Neural cell (in vitro differentiated cells): ENCODE measurements at regions not wholly inside any gene's neighbourhood (a gene's known extent, or its start where the extent isn't known, plus 50 kb on each side); places are given as distances from the start of the nearest gene placed in this dataset.

Experiments
- H2AFZ ChIP-seq: fragments of 200-600, 300-800 bp; sonication (generic), shearing (Covaris generic); 2 replicates; pipeline ENCODE4 v1.6.0; 2014; ENCODE audit warnings: low read depth, mild to moderate bottlenecking, antibody characterized with exemption, low read length, moderate library complexity
- H3F3A ChIP-seq: fragments of 200-600 bp; shearing (Covaris generic); 2 replicates; pipeline ENCODE4 v1.6.1; 2016; ENCODE audit warnings: mild to moderate bottlenecking, moderate library complexity, mixed read lengths, antibody characterized with exemption, low read length; ENCODE audit not compliant: insufficient read depth, poor library complexity, severe bottlenecking
- H3K27ac ChIP-seq: fragments of 200-600, 300-800 bp; sonication (generic), shearing (Covaris generic); 2 replicates; pipeline ENCODE4 v1.5.1; 2014; ENCODE audit warnings: mild to moderate bottlenecking, low read length, moderate library complexity
- H3K27me3 ChIP-seq: fragments of 300-800, 200-600 bp; sonication (generic), shearing (Covaris generic); 2 replicates; pipeline ENCODE4 v1.6.0; 2014; ENCODE audit warnings: mild to moderate bottlenecking, low read depth, low read length, moderate library complexity; ENCODE audit not compliant: insufficient read depth
- H3K36me3 ChIP-seq: fragments of 300-800, 200-600 bp; sonication (generic), shearing (Covaris generic); 2 replicates; pipeline ENCODE4 v1.5.1; 2014; ENCODE audit warnings: mild to moderate bottlenecking, antibody characterized with exemption, low read length, moderate library complexity; ENCODE audit not compliant: insufficient read depth
- H3K4me2 ChIP-seq: fragments of 300-800, 200-600 bp; sonication (generic), shearing (Covaris generic); 2 replicates; pipeline ENCODE4 v1.6.0; 2014; ENCODE audit warnings: mild to moderate bottlenecking, low read length
- H3K4me3 ChIP-seq: fragments of 300-800, 200-600 bp; sonication (generic), shearing (Covaris generic); 2 replicates; pipeline ENCODE4 v1.5.1; 2014; ENCODE audit warnings: mild to moderate bottlenecking, low read length, moderate library complexity
- H3K79me2 ChIP-seq: fragments of 200-600 bp; shearing (Covaris generic); replicated peaks from 2 replicates; pipeline ENCODE4 v1.6.0; 2014; ENCODE audit warnings: mild to moderate bottlenecking, low read length, moderate library complexity; ENCODE audit not compliant: insufficient read depth
- H3K9ac ChIP-seq: fragments of 300-800, 200-600 bp; sonication (generic), shearing (Covaris generic); 2 replicates; pipeline ENCODE4 v1.6.1; 2016; ENCODE audit warnings: mild to moderate bottlenecking, low read length, mixed read lengths
- H3K9me2 ChIP-seq: fragments of 200-600 bp; shearing (Covaris generic); 2 replicates; pipeline ENCODE4 v1.6.1; 2016; ENCODE audit warnings: mild to moderate bottlenecking, low read length, mixed read lengths; ENCODE audit not compliant: insufficient read depth
- H3K9me3 ChIP-seq: fragments of 200-600, 300-800 bp; sonication (generic), shearing (Covaris generic); 2 replicates; pipeline ENCODE4 v1.6.1; 2016; ENCODE audit warnings: mild to moderate bottlenecking, mixed run types, low read length, moderate library complexity, mixed read lengths
- H4K20me1 ChIP-seq: fragments of 200-600 bp; shearing (Covaris generic); 2 replicates; pipeline ENCODE4 v1.6.1; 2016; ENCODE audit warnings: mild to moderate bottlenecking, mixed run types; ENCODE audit not compliant: insufficient read depth
- EP300 ChIP-seq: fragments of 450-650 bp; conservative IDR thresholded peaks from 2 replicates; pipeline ENCODE4 v1.6.1; 2014; ENCODE audit warnings: antibody characterized with exemption, mild to moderate bottlenecking, moderate library complexity; ENCODE audit not compliant: poor library complexity, severe bottlenecking
- EZH2 ChIP-seq: fragments of 200-600, 300-800 bp; shearing (Covaris generic), sonication (generic); IDR thresholded peaks from 2 replicates; pipeline ENCODE4 v1.6.1; 2014; ENCODE audit warnings: antibody characterized with exemption, low read length, borderline replicate concordance, mild to moderate bottlenecking; ENCODE audit not compliant: insufficient read depth, poor library complexity, severe bottlenecking
- MXI1 ChIP-seq: fragments of 450-650 bp; conservative IDR thresholded peaks from 2 replicates; pipeline ENCODE4 v1.6.1; 2014; ENCODE audit warnings: antibody characterized with exemption, mild to moderate bottlenecking; ENCODE audit not compliant: poor library complexity, severe bottlenecking
- POLR2AphosphoS5 ChIP-seq: IDR thresholded peaks from 2 replicates; pipeline ENCODE4 v1.6.1; 2012
- RAD21 ChIP-seq: fragments of 450-650 bp; conservative IDR thresholded peaks from 2 replicates; pipeline ENCODE4 v1.6.1; 2014; ENCODE audit warnings: antibody characterized with exemption, mild to moderate bottlenecking, moderate library complexity
- SMC3 ChIP-seq: fragments of 450-650 bp; conservative IDR thresholded peaks from 2 replicates; pipeline ENCODE4 v1.6.1; 2014; ENCODE audit warnings: antibody characterized with exemption, mild to moderate bottlenecking, moderate library complexity; ENCODE audit not compliant: poor library complexity
- TAF1 ChIP-seq: IDR thresholded peaks from 2 replicates; pipeline ENCODE4 v1.6.1; 2012; ENCODE audit warnings: low read depth
- TF ChIP-seq, protein P1 (sequence below): IDR thresholded peaks from 2 replicates; pipeline ENCODE4 v1.6.1; 2012; ENCODE audit warnings: borderline replicate concordance
- TF ChIP-seq, protein P2 (sequence below): fragments of 450-650 bp; IDR thresholded peaks from 2 replicates; pipeline ENCODE4 v1.5.1; 2014; ENCODE audit warnings: antibody characterized with exemption, mild to moderate bottlenecking, moderate library complexity; ENCODE audit not compliant: poor library complexity, severe bottlenecking

DNA sequence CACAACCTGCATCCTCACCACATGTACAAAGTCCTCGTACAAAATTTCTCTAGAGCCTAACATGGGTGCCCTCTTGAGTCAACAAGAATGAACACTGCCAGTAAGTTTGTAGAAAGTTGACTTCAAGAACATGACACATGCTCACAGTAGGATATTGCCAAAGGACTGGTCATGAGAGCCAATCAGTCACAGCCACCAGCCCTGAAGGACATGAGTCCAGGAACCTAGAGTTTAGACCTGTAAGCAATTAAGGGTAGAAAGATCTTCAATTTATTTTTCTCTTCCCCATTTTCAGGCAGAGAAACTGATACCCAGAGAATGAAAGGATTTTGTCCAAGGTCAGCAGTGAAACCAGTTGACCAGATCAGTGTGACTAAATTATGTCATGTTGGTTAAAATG is 96.1 kb downstream of the MAFB start:
- no peak overlapping the region for H3K9ac ChIP-seq
- no peak overlapping the region for H3K4me3 ChIP-seq
- TF ChIP-seq EP300, result no peak
- TF ChIP-seq TAF1, result no peak
- no peak for TF ChIP-seq SMC3
- TF ChIP-seq MXI1, result no peak
- TF ChIP-seq, protein P1, sequence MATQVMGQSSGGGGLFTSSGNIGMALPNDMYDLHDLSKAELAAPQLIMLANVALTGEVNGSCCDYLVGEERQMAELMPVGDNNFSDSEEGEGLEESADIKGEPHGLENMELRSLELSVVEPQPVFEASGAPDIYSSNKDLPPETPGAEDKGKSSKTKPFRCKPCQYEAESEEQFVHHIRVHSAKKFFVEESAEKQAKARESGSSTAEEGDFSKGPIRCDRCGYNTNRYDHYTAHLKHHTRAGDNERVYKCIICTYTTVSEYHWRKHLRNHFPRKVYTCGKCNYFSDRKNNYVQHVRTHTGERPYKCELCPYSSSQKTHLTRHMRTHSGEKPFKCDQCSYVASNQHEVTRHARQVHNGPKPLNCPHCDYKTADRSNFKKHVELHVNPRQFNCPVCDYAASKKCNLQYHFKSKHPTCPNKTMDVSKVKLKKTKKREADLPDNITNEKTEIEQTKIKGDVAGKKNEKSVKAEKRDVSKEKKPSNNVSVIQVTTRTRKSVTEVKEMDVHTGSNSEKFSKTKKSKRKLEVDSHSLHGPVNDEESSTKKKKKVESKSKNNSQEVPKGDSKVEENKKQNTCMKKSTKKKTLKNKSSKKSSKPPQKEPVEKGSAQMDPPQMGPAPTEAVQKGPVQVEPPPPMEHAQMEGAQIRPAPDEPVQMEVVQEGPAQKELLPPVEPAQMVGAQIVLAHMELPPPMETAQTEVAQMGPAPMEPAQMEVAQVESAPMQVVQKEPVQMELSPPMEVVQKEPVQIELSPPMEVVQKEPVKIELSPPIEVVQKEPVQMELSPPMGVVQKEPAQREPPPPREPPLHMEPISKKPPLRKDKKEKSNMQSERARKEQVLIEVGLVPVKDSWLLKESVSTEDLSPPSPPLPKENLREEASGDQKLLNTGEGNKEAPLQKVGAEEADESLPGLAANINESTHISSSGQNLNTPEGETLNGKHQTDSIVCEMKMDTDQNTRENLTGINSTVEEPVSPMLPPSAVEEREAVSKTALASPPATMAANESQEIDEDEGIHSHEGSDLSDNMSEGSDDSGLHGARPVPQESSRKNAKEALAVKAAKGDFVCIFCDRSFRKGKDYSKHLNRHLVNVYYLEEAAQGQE, result no peak
- no peak for TF ChIP-seq POLR2AphosphoS5
- no peak for TF ChIP-seq RAD21
- no peaks in the 10 kb centered on the region for H3K9me2 ChIP-seq
- no peaks in the 10 kb centered on the region for H3K36me3 ChIP-seq
- H3K27ac ChIP-seq, result no peak overlapping the region
- H3F3A ChIP-seq, result no peaks in the 10 kb centered on the region
- H3K79me2 ChIP-seq, result no peaks in the 10 kb centered on the region
- no peaks in the 10 kb centered on the region for H4K20me1 ChIP-seq
- H3K9me3 ChIP-seq, result no peaks in the 10 kb centered on the region
- H2AFZ ChIP-seq, result no peak overlapping the region
- no peak overlapping the region for H3K4me2 ChIP-seq
- no peaks in the 10 kb centered on the region for H3K27me3 ChIP-seq

DNA sequence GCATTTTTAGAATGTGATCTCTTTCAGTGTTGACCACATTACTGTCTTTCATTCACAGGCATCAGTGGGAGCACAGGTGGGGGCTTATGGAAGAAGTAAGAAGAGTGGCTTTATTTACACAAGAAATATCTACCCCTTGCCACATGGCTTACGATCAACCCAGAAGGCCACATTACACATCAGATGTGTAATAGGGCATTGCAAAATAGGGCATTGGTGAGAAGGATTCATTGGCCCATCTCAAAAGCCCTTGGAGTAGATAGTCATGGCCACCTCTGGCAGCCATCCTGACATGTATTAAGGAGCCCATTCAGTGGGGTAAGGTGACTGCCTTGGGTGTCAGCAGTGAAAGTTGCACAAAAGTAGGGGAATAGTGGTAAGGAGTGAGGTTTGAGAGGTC is 97.5 kb downstream of the MAFB start:
- Histone ChIP-seq H3K9ac (no peak overlapping the region), H3K4me2 (no peak overlapping the region), H3K36me3 (no peaks in the 10 kb centered on the region), H3K79me2 (no peaks in the 10 kb centered on the region), H4K20me1 (no peaks in the 10 kb centered on the region), H3K4me3 (no peak overlapping the region), H3K9me2 (no peaks in the 10 kb centered on the region), H2AFZ (no peak overlapping the region), H3K27me3 (no peaks in the 10 kb centered on the region), H3K9me3 (no peaks in the 10 kb centered on the region), H3K27ac (no peak overlapping the region), H3F3A (no peaks in the 10 kb centered on the region)
- no peak for TF ChIP-seq RAD21
- no peak for TF ChIP-seq TAF1
- TF ChIP-seq MXI1, result no peak
- TF ChIP-seq POLR2AphosphoS5, result no peak
- TF ChIP-seq, protein P2, sequence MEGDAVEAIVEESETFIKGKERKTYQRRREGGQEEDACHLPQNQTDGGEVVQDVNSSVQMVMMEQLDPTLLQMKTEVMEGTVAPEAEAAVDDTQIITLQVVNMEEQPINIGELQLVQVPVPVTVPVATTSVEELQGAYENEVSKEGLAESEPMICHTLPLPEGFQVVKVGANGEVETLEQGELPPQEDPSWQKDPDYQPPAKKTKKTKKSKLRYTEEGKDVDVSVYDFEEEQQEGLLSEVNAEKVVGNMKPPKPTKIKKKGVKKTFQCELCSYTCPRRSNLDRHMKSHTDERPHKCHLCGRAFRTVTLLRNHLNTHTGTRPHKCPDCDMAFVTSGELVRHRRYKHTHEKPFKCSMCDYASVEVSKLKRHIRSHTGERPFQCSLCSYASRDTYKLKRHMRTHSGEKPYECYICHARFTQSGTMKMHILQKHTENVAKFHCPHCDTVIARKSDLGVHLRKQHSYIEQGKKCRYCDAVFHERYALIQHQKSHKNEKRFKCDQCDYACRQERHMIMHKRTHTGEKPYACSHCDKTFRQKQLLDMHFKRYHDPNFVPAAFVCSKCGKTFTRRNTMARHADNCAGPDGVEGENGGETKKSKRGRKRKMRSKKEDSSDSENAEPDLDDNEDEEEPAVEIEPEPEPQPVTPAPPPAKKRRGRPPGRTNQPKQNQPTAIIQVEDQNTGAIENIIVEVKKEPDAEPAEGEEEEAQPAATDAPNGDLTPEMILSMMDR, result no peak
- no peak for TF ChIP-seq EP300
- TF ChIP-seq, protein P1, result no peak
- TF ChIP-seq EZH2, result no peak
- TF ChIP-seq SMC3, result no peak
